ENCODE measurements at regions not wholly inside any gene's neighbourhood (a gene's known extent, or its start where the extent isn't known, plus 50 kb on each side); places are given as distances from the start of the nearest gene placed in this dataset.

- DNase-seq: no peak
- no peaks in the 10 kb centered on the region for H3K4me1 ChIP-seq (replicated peaks in 1 of 2)
- no peak for TF ChIP-seq POLR2A (IDR thresholded peaks at IDR 0.05)
- no peak for TF ChIP-seq CTCF (IDR thresholded peaks at IDR 0.05)
- intact Hi-C loops (cut with DNase I): no loop called here
- no peaks in the 10 kb centered on the region for H3K36me3 ChIP-seq (replicated peaks in 1 of 2)
- H3K27ac ChIP-seq: no peak overlapping the region
- no peak overlapping the region for H3K4me3 ChIP-seq
- no peaks in the 10 kb centered on the region for H3K27me3 ChIP-seq
- H3K9me3 ChIP-seq (replicated peaks in 1 of 3): no peaks in the 10 kb centered on the region
Observed at GRCh38 chr4:175306436-175306835, 388.3 kb downstream of the ADAM29 start.

GRCh38 chr4:175307326-175307725 is 389.2 kb downstream of the ADAM29 start:
- Histone ChIP-seq H3K4me1 (replicated peaks in 1 of 2) (no peaks in the 10 kb centered on the region), H3K9me3 (replicated peaks in 1 of 3) (no peaks in the 10 kb centered on the region), H3K36me3 (replicated peaks in 1 of 2) (no peaks in the 10 kb centered on the region), H3K27ac (no peak overlapping the region), H3K4me3 (no peak overlapping the region), H3K27me3 (no peaks in the 10 kb centered on the region)
- WGBS, 4 donors: 53 to 70% (median 65%) methylated on average over 1 of the region's 1 CpG
- intact Hi-C loops (cut with DNase I): no loop called here
- TF ChIP-seq CTCF (IDR thresholded peaks at IDR 0.05) (no peak), POLR2A (IDR thresholded peaks at IDR 0.05) (no peak)
- DNase-seq: no peak

GRCh38 chr4:175308236-175308635 is 390.1 kb downstream of the ADAM29 start:
- Histone ChIP-seq H3K27me3 (no peaks in the 10 kb centered on the region), H3K9me3 (replicated peaks in 1 of 3) (no peaks in the 10 kb centered on the region), H3K36me3 (replicated peaks in 1 of 2) (no peaks in the 10 kb centered on the region), H3K4me1 (replicated peaks in 1 of 2) (no peaks in the 10 kb centered on the region), H3K27ac (no peak overlapping the region), H3K4me3 (no peak overlapping the region)
- no peak for DNase-seq
- no peak for TF ChIP-seq CTCF (IDR thresholded peaks at IDR 0.05)
- intact Hi-C loops (cut with DNase I): no loop called here
- 64 to 79% (median 71%) methylated on average over 5 of the region's 5 CpGs for WGBS, 4 donors

- DNase-seq: no peak
- H3K9me3 ChIP-seq (replicated peaks in 1 of 3): no peaks in the 10 kb centered on the region
- no peak overlapping the region for H3K4me3 ChIP-seq
- no peak overlapping the region for H3K27ac ChIP-seq
- intact Hi-C loops (cut with DNase I): no loop called here
- TF ChIP-seq CTCF (IDR thresholded peaks at IDR 0.05) (no peak), POLR2A (IDR thresholded peaks at IDR 0.05) (no peak)
- H3K36me3 ChIP-seq (replicated peaks in 1 of 2): no peaks in the 10 kb centered on the region
- H3K27me3 ChIP-seq: no peaks in the 10 kb centered on the region
- H3K4me1 ChIP-seq (replicated peaks in 1 of 2): no peaks in the 10 kb centered on the region
- WGBS, 4 donors: 58 to 79% (median 70%) methylated on average over 3 of the region's 3 CpGs
Observed at GRCh38 chr4:175309041-175309440, 390.9 kb downstream of the ADAM29 start.

All from adrenal gland (tissue), 9 donors.